DMS53 (cell line): ENCODE measurements at regions not wholly inside any gene's neighbourhood (a gene's known extent, or its start where the extent isn't known, plus 50 kb on each side); places are given as distances from the start of the nearest gene placed in this dataset.

Source experiments
- DNase-seq: peaks from one replicate; lab custom pipeline; 2025; lab: John Stamatoyannopoulos, UW

GRCh38 chr1:238201992-238202391 is 311.3 kb upstream of the ZP4 start:
- DNase-seq, result no peak

GRCh38 chr1:238199325-238199724 is 308.6 kb upstream of the ZP4 start:
- DNase-seq, result no peak

- DNase-seq, result no peak
These were observed 305.8 kb upstream of the ZP4 start for GRCh38 chr1:238196516-238196915.

GRCh38 chr1:238191170-238191569 is 300.4 kb upstream of the ZP4 start:
- no peak for DNase-seq

GRCh38 chr1:238187575-238187949 is 296.8 kb upstream of the ZP4 start:
- peak; percentile 6 for DNase-seq

- DNase-seq, result peak; percentile 15
These were observed 296.3 kb upstream of the ZP4 start for GRCh38 chr1:238186887-238187574.

GRCh38 chr1:238177960-238178645 is 287.4 kb upstream of the ZP4 start:
- no peak for DNase-seq

- no peak for DNase-seq
These were observed 286.6 kb upstream of the ZP4 start for GRCh38 chr1:238177351-238177750.

GRCh38 chr1:238176441-238176840 is 285.7 kb upstream of the ZP4 start:
- no peak for DNase-seq

- DNase-seq, result no peak
These were observed 281.3 kb upstream of the ZP4 start for GRCh38 chr1:238171985-238172384.

- no peak for DNase-seq
These were observed 271.2 kb upstream of the ZP4 start for GRCh38 chr1:238161955-238162354.

- DNase-seq, result no peak
These were observed 263.2 kb upstream of the ZP4 start for GRCh38 chr1:238153939-238154338.

- DNase-seq, result no peak
These were observed 262.5 kb upstream of the ZP4 start for GRCh38 chr1:238153253-238153652.

- no peak for DNase-seq
These were observed 261.4 kb upstream of the ZP4 start for GRCh38 chr1:238152119-238152518.

- DNase-seq, result no peak
These were observed 252.3 kb upstream of the ZP4 start for GRCh38 chr1:238143038-238143437.

- DNase-seq, result peak; percentile 51
These were observed 250.6 kb upstream of the ZP4 start for GRCh38 chr1:238141353-238141752.

- no peak for DNase-seq
These were observed 249.0 kb upstream of the ZP4 start for GRCh38 chr1:238139713-238140112.

- DNase-seq, result no peak
These were observed 247.4 kb upstream of the ZP4 start for GRCh38 chr1:238138059-238138626.

GRCh38 chr1:238135708-238136664 is 245.3 kb upstream of the ZP4 start:
- peak; percentile 6 for DNase-seq

GRCh38 chr1:238129677-238130076 is 239.0 kb upstream of the ZP4 start:
- DNase-seq, result peak; percentile 70

- no peak for DNase-seq
These were observed 232.5 kb upstream of the ZP4 start for GRCh38 chr1:238123201-238123600.

- DNase-seq, result no peak
These were observed 229.1 kb upstream of the ZP4 start for GRCh38 chr1:238119861-238120260.
